ENCODE measurements at regions not wholly inside any gene's neighbourhood (a gene's known extent, or its start where the extent isn't known, plus 50 kb on each side); places are given as distances from the start of the nearest gene placed in this dataset.

DNA sequence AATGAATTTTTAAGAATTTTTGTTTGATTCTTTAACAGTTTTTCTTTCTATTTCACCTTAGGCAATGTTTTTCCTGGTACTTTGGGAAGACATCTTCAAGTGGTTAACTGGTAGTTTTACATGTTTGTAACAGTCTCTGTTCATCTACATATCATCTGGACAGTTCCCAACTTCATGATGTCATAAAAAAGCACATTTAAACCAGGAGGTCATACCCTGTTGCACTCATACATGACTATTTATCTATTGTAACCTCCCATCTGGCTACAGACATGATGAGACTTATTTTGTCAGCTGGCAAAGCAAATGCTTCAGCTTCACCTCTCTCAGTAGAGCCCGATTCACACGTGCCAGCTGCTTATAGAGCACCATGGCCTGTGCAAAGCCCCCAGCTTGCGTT lies 99.8 kb upstream of the YPEL5 start:
- ATAC-seq, result no peak
- DNase-seq (ENCODE audit: low spot score), result no peak

DNA sequence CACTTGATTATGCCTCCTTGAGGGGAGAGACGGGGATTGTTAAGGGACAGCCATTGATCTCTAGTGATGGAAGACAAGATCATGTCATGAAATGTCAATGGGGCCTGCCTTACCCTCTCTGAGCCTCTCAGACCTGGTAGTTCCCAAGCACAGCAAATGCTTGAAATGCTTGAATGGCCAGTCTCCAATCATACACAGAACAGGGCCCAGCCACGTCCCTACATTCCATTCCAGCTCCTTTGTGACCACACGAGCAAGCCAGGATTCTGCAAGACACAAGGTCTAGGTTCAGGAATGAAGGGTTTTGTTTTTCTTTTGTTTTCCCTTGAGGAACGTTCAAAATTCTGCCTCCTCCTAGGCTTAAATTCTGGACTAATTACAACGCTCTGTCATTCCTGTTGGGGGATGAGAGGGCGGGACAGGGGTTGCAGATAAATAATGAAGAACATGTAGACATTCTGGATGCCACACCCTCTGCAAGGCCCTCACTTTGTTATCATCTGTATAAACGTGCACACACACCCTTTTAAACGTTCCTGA lies 98.1 kb upstream of the YPEL5 start:
- ATAC-seq, result no peak

DNA sequence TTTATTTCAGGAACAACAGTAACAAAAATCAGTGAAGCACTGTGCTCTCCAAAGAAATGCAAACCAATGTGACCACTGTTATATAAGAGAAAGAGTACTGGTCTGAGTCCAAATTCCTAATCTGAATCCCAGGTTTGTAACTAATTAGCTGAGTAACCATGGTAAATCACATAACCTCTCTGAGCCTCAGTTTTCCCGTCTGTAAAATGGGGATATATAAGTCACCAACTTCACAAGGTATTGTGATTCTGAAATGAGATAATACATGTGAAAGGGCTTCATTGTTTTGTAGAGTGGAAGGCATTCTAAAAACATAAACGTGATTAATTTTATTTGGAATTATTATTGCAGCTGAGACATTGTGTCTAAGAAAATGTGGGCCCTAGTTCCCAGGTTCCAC lies 91.3 kb upstream of the YPEL5 start:
- ATAC-seq (no peak), DNase-seq (ENCODE audit: low spot score) (no peak)

More for the DNA sequence above, 98.1 kb upstream of the YPEL5 start:
- no peak for DNase-seq (ENCODE audit: low spot score)

GRCh38 chr2:30060562-30060961 lies 86.2 kb upstream of the YPEL5 start:
- DNase-seq (ENCODE audit: low spot score) (no peak), ATAC-seq (no peak)

DNA sequence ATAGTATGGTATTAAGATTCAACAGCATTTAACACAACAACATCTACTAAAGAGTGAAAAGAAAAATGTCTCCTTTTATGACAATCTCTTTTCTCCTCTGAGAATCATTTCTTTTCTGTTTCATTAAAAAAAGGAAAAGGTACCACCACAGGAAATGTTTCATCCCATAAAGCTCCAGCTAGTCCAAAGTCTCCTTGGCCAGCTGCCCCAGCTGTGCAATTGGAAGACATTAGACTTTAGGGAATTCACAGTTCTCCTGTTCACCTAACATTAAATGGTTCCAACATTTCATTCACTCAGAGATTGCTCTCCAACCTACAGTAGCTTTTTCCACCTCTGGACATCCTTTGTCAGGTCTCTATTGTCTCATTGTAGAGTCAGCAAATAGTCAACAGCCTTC lies 78.7 kb upstream of the YPEL5 start:
- peak; percentile 47 for DNase-seq (ENCODE audit: low spot score)
- ATAC-seq, result peak; percentile 67

DNA sequence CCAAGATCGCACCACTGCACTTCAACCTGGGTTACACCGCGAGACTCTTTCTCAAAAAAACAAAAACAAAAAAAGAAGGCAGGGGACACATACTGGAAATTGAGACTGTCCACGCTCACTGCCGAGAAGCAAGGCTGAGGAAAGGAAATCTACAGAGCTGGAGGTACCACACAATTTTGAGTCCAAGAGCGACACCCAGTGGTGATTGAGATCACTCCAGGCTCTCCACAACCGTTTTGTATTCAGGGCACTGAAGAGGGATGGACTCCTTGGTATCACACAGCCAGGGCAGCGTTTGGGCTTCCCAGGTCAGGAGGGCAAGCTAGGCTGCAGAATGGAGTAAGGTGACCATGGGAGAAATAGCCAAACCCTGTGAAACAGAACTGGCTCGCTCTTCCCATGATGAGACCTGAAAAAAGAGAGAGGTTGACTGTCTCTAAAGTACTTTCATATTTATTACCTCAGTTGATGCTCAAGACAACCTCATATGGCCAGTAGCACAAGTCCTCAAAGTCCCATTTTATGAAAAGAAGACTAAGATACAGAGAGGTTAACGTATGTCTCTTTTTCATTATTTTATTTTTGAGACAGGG lies 74.5 kb upstream of the YPEL5 start:
- ATAC-seq (peak; percentile 98), DNase-seq (ENCODE audit: low spot score) (peak; percentile 68)

DNA sequence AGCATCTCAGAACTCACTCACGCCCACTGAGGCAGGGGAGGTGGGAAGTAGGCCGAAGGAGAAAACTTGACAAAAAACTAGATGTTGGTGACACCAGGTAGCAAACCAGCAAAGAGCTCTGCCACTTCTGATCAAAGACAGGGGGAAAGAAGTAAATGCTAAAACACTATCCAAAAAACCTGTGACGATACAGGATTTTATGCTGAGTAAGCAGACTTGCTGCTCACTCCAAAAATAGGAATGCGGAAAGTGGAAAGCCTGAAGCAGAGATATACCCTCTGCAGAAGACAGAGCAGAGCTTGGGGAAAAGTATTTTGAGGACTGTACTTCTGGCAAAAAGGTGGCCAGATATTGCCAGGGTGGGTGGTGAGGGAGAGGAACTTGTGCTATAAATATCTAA lies 73.3 kb upstream of the YPEL5 start:
- DNase-seq (ENCODE audit: low spot score) (no peak), ATAC-seq (no peak)

DNA sequence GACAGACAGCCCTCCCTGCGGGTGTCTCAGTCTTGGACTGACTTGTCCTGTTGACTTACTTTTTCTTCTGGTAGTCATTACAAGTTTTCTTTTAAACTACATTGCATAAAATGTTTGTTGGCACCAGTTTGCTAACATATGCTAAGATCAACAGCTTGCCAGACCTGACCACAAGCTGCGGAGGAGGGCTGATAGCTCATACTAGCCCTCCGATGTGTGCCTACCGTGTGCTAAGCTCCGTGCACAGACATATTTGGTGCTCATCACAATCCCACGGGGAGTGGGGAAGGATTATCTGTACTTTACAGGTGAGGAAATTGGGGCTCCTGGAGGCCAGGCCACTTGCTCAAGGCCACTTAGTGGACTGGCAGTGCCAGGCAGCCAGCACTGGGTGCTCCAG lies 72.8 kb upstream of the YPEL5 start:
- ATAC-seq (no peak), DNase-seq (ENCODE audit: low spot score) (no peak)

DNA sequence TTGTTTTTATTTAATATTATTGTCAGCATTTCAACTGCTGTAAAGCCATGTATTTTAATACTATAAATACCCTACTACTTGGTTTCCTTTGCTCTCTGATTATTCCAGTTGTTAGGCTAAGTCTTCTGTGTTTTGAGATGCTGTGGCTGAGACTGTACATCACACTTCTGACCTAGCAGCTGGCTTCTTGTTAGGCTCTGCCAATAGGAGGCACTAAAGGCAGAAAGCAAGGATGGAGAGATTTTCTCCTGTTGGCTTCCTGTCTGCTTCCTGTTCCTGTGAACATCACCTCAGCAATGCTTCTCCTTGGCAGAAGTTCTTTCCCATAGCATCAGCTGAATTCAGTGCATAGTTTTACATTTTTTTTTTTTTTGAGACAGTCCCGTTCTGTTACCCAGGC lies 68.3 kb upstream of the YPEL5 start:
- no peak for DNase-seq (ENCODE audit: low spot score)
- ATAC-seq, result no peak

DNA sequence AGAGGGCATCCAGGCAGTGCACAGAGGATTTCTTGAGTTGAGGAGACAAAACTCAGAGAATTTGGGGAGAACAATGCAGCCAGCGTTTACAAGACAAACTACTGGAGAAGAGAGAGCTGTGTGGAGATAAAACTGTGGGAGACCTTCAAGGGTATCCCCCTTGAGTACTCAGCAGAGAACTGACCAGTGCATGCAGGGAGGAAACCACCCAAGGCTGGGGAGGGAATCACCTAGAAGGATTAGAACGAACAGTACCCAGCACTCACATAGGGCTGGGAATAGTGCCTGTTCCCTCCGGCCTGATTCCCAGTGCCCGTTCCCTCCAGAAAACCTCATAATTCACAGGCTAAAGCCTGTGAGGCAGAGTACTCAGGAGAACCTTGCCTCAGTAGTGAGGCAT lies 61.9 kb upstream of the YPEL5 start:
- ATAC-seq (no peak), DNase-seq (ENCODE audit: low spot score) (no peak)

- DNase-seq (ENCODE audit: low spot score) (no peak), ATAC-seq (no peak)
Measured at GRCh38 chr2:30089171-30089570, 57.6 kb upstream of the YPEL5 start.

DNA sequence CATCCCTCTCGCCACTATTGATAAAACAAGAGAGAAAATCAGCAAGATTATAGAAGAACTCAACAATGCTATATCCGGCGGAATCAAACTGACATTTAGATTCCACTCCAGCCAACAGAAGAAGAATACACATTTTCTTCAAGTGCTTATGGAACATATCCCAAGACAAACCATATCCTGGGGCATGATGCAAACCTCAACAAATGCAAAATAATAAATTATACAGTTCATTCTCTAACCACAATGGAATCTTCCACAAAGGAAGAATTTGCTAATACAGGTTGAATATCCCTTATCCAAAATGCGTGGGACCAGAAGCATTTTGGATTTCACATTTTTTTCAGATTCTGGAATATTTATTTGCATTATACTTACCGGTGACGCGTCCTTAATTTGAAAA lies 51.4 kb upstream of the YPEL5 start:
- DNase-seq (ENCODE audit: low spot score) (no peak), ATAC-seq (no peak)

GRCh38 chr2:30096451-30096850 lies 50.4 kb upstream of the YPEL5 start:
- DNase-seq (ENCODE audit: low spot score) (no peak), ATAC-seq (no peak)

Measured in left lobe of liver (tissue), 2 donors.